ENCODE measurements at regions not wholly inside any gene's neighbourhood (a gene's known extent, or its start where the extent isn't known, plus 50 kb on each side); places are given as distances from the start of the nearest gene placed in this dataset.

- Histone ChIP-seq H3K4me3 (no peak overlapping the region), H3K9me3 (no peaks in the 10 kb centered on the region), H3K27me3 (peaks cover 0 to 14% (median 0%) of the 10 kb centered on the region in 7 donors), H3K36me3 (no peaks in the 10 kb centered on the region), H3K4me1 (no peaks in the 10 kb centered on the region), H3K27ac (no peak overlapping the region)
- no peak for TF ChIP-seq CTCF (IDR thresholded peaks at IDR 0.05)
- no peak for DNase-seq
- intact Hi-C loops (cut with DNase I): no loop called here
- no peak for ATAC-seq
These were observed 457.9 kb downstream of the ZSWIM6 start for GRCh38 chr5:61790007-61790406.

- H3K4me1 ChIP-seq: no peaks in the 10 kb centered on the region
- H3K4me3 ChIP-seq: no peak overlapping the region
- DNase-seq (no peak), ATAC-seq (no peak)
- no peak overlapping the region for H3K27ac ChIP-seq
- H3K27me3 ChIP-seq: peaks cover 0 to 14% (median 0%) of the 10 kb centered on the region in 7 donors
- H3K9me3 ChIP-seq: no peaks in the 10 kb centered on the region
- H3K36me3 ChIP-seq: no peaks in the 10 kb centered on the region
- intact Hi-C loops (cut with DNase I): no loop called here
- WGBS, 2 donors: 82 to 88% methylated on average over 2 of the region's 2 CpGs
- TF ChIP-seq CTCF (IDR thresholded peaks at IDR 0.05): no peak
These were observed 458.6 kb downstream of the ZSWIM6 start for GRCh38 chr5:61790678-61791077.

- H3K36me3 ChIP-seq: no peaks in the 10 kb centered on the region
- 82 to 91% methylated on average over 4 of the region's 4 CpGs for whole genome bisulfite sequencing, 2 donors
- H3K27me3 ChIP-seq: no peaks in the 10 kb centered on the region
- TF ChIP-seq CTCF (IDR thresholded peaks at IDR 0.05): no peak
- no peaks in the 10 kb centered on the region for H3K9me3 ChIP-seq
- ATAC-seq: no peak
- intact Hi-C loops (cut with DNase I): no loop called here
- no peak for DNase-seq
- H3K27ac ChIP-seq: no peak overlapping the region
- H3K4me1 ChIP-seq: no peaks in the 10 kb centered on the region
- no peak overlapping the region for H3K4me3 ChIP-seq
These were observed 464.7 kb downstream of the ZSWIM6 start for GRCh38 chr5:61796773-61797172.

GRCh38 chr5:61800450-61800849 lies 468.4 kb downstream of the ZSWIM6 start:
- Histone ChIP-seq H3K36me3 (no peaks in the 10 kb centered on the region), H3K4me1 (no peaks in the 10 kb centered on the region), H3K9me3 (no peaks in the 10 kb centered on the region), H3K4me3 (no peak overlapping the region), H3K27me3 (peaks cover 0 to 12% (median 0%) of the 10 kb centered on the region in 7 donors), H3K27ac (no peak overlapping the region)
- ATAC-seq (no peak), DNase-seq (no peak)
- intact Hi-C loops (cut with DNase I): no loop called here
- WGBS, 2 donors: 90% methylated on average over 4 of the region's 4 CpGs
- TF ChIP-seq CTCF (IDR thresholded peaks at IDR 0.05): no peak

- no peak for DNase-seq
- Histone ChIP-seq H3K4me1 (no peaks in the 10 kb centered on the region), H3K4me3 (no peak overlapping the region), H3K9me3 (no peaks in the 10 kb centered on the region), H3K36me3 (no peaks in the 10 kb centered on the region), H3K27ac (no peak overlapping the region), H3K27me3 (peaks cover 0 to 12% (median 0%) of the 10 kb centered on the region in 7 donors)
- 59 to 63% methylated on average over 4 of the region's 4 CpGs for WGBS, 2 donors
- ATAC-seq: no peak
- TF ChIP-seq CTCF (IDR thresholded peaks at IDR 0.05): no peak
- intact Hi-C loops (cut with DNase I): no loop called here
These were observed 469.1 kb downstream of the ZSWIM6 start for GRCh38 chr5:61801174-61801573.
